GM12878 (cell line): ENCODE measurements at regions not wholly inside any gene's neighbourhood (a gene's known extent, or its start where the extent isn't known, plus 50 kb on each side); places are given as distances from the start of the nearest gene placed in this dataset.

Experiments used
- ATAC-seq: fragments of 200-7000 bp; cut with Tn5 transposase; 3 replicates; pipeline ENCODE4 v1.9.1; 2020; ENCODE audit warnings: mild to moderate bottlenecking, moderate library complexity
- BruUV-seq: library from RNA; stranded (reverse); fragments of 400-500 nt; replicated peaks from 2 replicates; lab custom pipeline; 2021; lab: Mats Ljungman, UMichigan
- CTCF ChIA-PET: fragments of 300-600 bp; sonication (Branson Sonifier 250); formaldehyde crosslinking; extraction: SDS; loops from one replicate; lab custom pipeline; 2021; ENCODE audit warnings: inconsistent platforms; lab: Yijun Ruan, JAX
- POLR2A ChIA-PET: fragments of 350-600 bp; formaldehyde crosslinking; extraction: SDS; loops from one replicate; lab custom pipeline; 2021; ENCODE audit warnings: inconsistent platforms; lab: Charles Lee
- RAD21 ChIA-PET: fragments of 300-600 bp; sonication (Branson Sonifier 250); formaldehyde crosslinking; loops from one replicate; lab custom pipeline; 2023; ENCODE audit warnings: antibody characterized with exemption; ENCODE audit not compliant: unreplicated experiment; lab: Charles Lee
- SMC1A ChIA-PET: fragments of 300-600 bp; sonication (Branson Sonifier 250); formaldehyde crosslinking; loops from one replicate; lab custom pipeline; 2023; ENCODE audit not compliant: unreplicated experiment, uncharacterized antibody; lab: Charles Lee
- DNase-seq: peaks from one replicate; pipeline ENCODE4 v3.0.0-alpha.2; 2011; ENCODE audit warnings: low read depth, low spot score
- FAIRE-seq: peaks from 3 replicates; lab custom pipeline; 2011; peaks lifted over from hg19 to GRCh38; lab: Jason Lieb, UNC
- H2AFZ ChIP-seq: 2 replicates; pipeline ENCODE4 v1.6.0; 2011; ENCODE audit warnings: low read depth, low read length, control low read depth; ENCODE audit not compliant: control insufficient read depth
- H3K27ac ChIP-seq: 2 replicates; pipeline ENCODE4 v1.5.1; 2011; ENCODE audit warnings: control low read depth; ENCODE audit not compliant: control insufficient read depth, insufficient read depth
- H3K27me3 ChIP-seq, 2 experiments: replicated peaks in 1 of 2; 2 replicates each; pipeline versions ENCODE4 v1.6.0 to v1.6.1; 2011; ENCODE audit warnings: low read length in 1 of 2; ENCODE audit not compliant: control insufficient read depth in 2 of 2, insufficient read depth in 2 of 2
- H3K36me3 ChIP-seq, 2 experiments: 2 replicates each; pipeline ENCODE4 v1.5.1; 2011; ENCODE audit warnings: low read length in 1 of 2; ENCODE audit not compliant: control insufficient read depth in 2 of 2, insufficient read depth in 2 of 2
- H3K4me1 ChIP-seq: 2 replicates; pipeline ENCODE4 v1.6.1; 2011; ENCODE audit warnings: mild to moderate bottlenecking, low read length, moderate library complexity, mixed read lengths; ENCODE audit not compliant: control insufficient read depth, insufficient read depth
- H3K4me2 ChIP-seq: 2 replicates; pipeline ENCODE4 v1.6.0; 2011; ENCODE audit warnings: control low read depth; ENCODE audit not compliant: control insufficient read depth, insufficient read depth
- H3K4me3 ChIP-seq: fragments of 200-600 bp; sonication (generic); 2 replicates; pipeline ENCODE4 v1.5.1; 2016
- H3K79me2 ChIP-seq: 2 replicates; pipeline ENCODE4 v1.6.0; 2011; ENCODE audit warnings: low read length; ENCODE audit not compliant: control insufficient read depth, insufficient read depth
- H3K9ac ChIP-seq: 2 replicates; pipeline ENCODE4 v1.8.0; 2011; ENCODE audit warnings: low read length, control low read depth, mixed read lengths; ENCODE audit not compliant: control insufficient read depth, insufficient read depth
- H3K9me3 ChIP-seq: replicated peaks from 3 replicates; pipeline ENCODE4 v1.5.1; 2011; ENCODE audit warnings: mild to moderate bottlenecking, low read length; ENCODE audit not compliant: control insufficient read depth, insufficient read depth
- H4K20me1 ChIP-seq: 2 replicates; pipeline ENCODE4 v1.6.0; 2011; ENCODE audit not compliant: control insufficient read depth, insufficient read depth
- EGR1 ChIP-seq, 2 experiments: IDR thresholded peaks; 1 replicate in 1 of 2; 2 replicates in 1 of 2; pipeline ENCODE4 v1.6.1; 2011 to 2012; ENCODE audit warnings: low read depth in 2 of 2, low read length in 2 of 2, borderline replicate concordance in 1 of 2, mild to moderate bottlenecking in 1 of 2, moderate library complexity in 1 of 2
- ETV6 ChIP-seq, 2 experiments: fragments of 450-650 bp in 1 of 2; IDR thresholded peaks in 1 of 2; conservative IDR thresholded peaks in 1 of 2; 2 replicates each; pipeline ENCODE4 v1.6.1; 2014; ENCODE audit warnings: antibody characterized with exemption in 1 of 2, borderline replicate concordance in 1 of 2, low read depth in 1 of 2, mild to moderate bottlenecking in 1 of 2, moderate library complexity in 1 of 2
- FOS ChIP-seq: IDR thresholded peaks from 3 replicates; pipeline ENCODE4 v1.6.1; 2011; ENCODE audit warnings: borderline replicate concordance; ENCODE audit not compliant: insufficient read length; ENCODE audit errors: extremely low read depth
- GATAD2B ChIP-seq: fragments of 450-650 bp; conservative IDR thresholded peaks from 2 replicates; pipeline ENCODE4 v1.6.1; 2017; ENCODE audit warnings: low read depth, mild to moderate bottlenecking, moderate library complexity
- HCFC1 ChIP-seq: fragments of 150-350 bp; IDR thresholded peaks from 2 replicates; pipeline ENCODE4 v1.6.1; 2014; ENCODE audit warnings: low read length
- HDAC6 ChIP-seq: fragments of 200-600 bp; sonication (generic); IDR thresholded peaks from one replicate; pipeline ENCODE4 v1.8.0; 2017; ENCODE audit warnings: antibody characterized with exemption; ENCODE audit not compliant: unreplicated experiment
- IKZF2 ChIP-seq, 2 experiments: fragments of 450-650 bp; IDR thresholded peaks; 2 replicates each; pipeline ENCODE4 v1.6.1; 2017; ENCODE audit warnings: mild to moderate bottlenecking in 2 of 2, moderate library complexity in 2 of 2
- KAT2A ChIP-seq: conservative IDR thresholded peaks from 2 replicates; pipeline ENCODE4 v1.6.1; 2011; ENCODE audit warnings: low read depth, low read length; ENCODE audit not compliant: control insufficient read depth
- MAX ChIP-seq: IDR thresholded peaks from 2 replicates; pipeline ENCODE4 v1.6.1; 2012; ENCODE audit warnings: low read depth, low read length, improper control_type of control experiment
- MXI1 ChIP-seq: fragments of 150-350 bp; IDR thresholded peaks from 2 replicates; pipeline ENCODE4 v1.6.1; 2011; ENCODE audit warnings: low read depth, mild to moderate bottlenecking, inconsistent platforms, low read length, improper control_type of control experiment
- NFXL1 ChIP-seq: fragments of 450-650 bp; IDR thresholded peaks from 2 replicates; pipeline ENCODE4 v1.6.1; 2017; ENCODE audit warnings: antibody characterized with exemption, mild to moderate bottlenecking, borderline replicate concordance
- POLR2A ChIP-seq: IDR thresholded peaks from 2 replicates; pipeline ENCODE4 v1.6.1; 2011; ENCODE audit warnings: low read depth, mild to moderate bottlenecking, low read length
- PRDM15 ChIP-seq: fragments of 450-650 bp; formaldehyde crosslinking; IDR thresholded peaks from 2 replicates; pipeline ENCODE4 v1.4.0; 2020; ENCODE audit warnings: mild to moderate bottlenecking, moderate library complexity
- YY1 ChIP-seq: IDR thresholded peaks from 2 replicates; pipeline ENCODE4 v1.6.1; 2011; ENCODE audit warnings: low read depth, mild to moderate bottlenecking, low read length
- ZSCAN29 ChIP-seq: fragments of 450-650 bp; IDR thresholded peaks from 2 replicates; pipeline ENCODE4 v1.6.1; 2017; ENCODE audit warnings: mild to moderate bottlenecking, moderate library complexity
- WGBS: methylation state at CpG from one replicate; pipeline ENCODE4 v1.1.6; 2016; ENCODE audit warnings: low lambda C conversion rate; ENCODE audit not compliant: insufficient replicate concordance, insufficient coverage; ENCODE audit errors: missing lambda C conversion rate; 5-methylcytosine and 5-hydroxymethylcytosine counted together
- in situ Hi-C: fragments of 300-500 bp; cut with MboI; formaldehyde crosslinking; loops from 9 replicates; pipeline ENCODE4 v1.14.3; 2018; ENCODE audit warnings: mixed read lengths
- intact Hi-C: fragments of 100-400 bp; cut with micrococcal nuclease; formaldehyde crosslinking; loops from one replicate; pipeline ENCODE4 v1.14.2; 2022; ENCODE audit not compliant: unreplicated experiment

GRCh38 chr4:161188578-161188977 lies 975.2 kb downstream of the FSTL5 start:
- Histone ChIP-seq H2AFZ (no peak overlapping the region), H4K20me1 (no peaks in the 10 kb centered on the region), H3K36me3 (no peaks in the 10 kb centered on the region), H3K4me3 (no peak overlapping the region), H3K9me3 (no peaks in the 10 kb centered on the region), H3K4me1 (no peaks in the 10 kb centered on the region), H3K27ac (no peak overlapping the region), H3K9ac (no peak overlapping the region), H3K27me3 (no peaks in the 10 kb centered on the region), H3K79me2 (no peaks in the 10 kb centered on the region), H3K4me2 (no peak overlapping the region)
- no peak for ATAC-seq
- SMC1A ChIA-PET: interaction anchor here (1.1 to 1.7 kb wide), 2 partner anchors 10 to 14 kb away, joined by 3 to 4 read pairs; no protein-coding TSS in a partner anchor
- in situ Hi-C loops: no loop called here
- DNase-seq: no peak
- intact Hi-C loops: no loop called here
- BruUV-seq: no TSS peak
- TF ChIP-seq NFXL1 (no peak), YY1 (no peak), GATAD2B (no peak), ZSCAN29 (no peak), EGR1 (IDR thresholded peaks at IDR 0.05; ENCODE audit: borderline replicate concordance in 1 of 2, low read depth in 2 of 2, low read length in 2 of 2) (no peak), HCFC1 (no peak), MXI1 (no peak)
- CTCF ChIA-PET: no interaction called here
- RAD21 ChIA-PET: no interaction called here
- POLR2A ChIA-PET: no interaction called here
- no peak for FAIRE-seq
- WGBS: 33% methylated on average over 6 of the region's 6 CpGs

- Histone ChIP-seq H3K36me3 (no peaks in the 10 kb centered on the region), H3K27me3 (no peaks in the 10 kb centered on the region), H2AFZ (no peak overlapping the region), H3K4me3 (no peak overlapping the region), H3K4me2 (no peak overlapping the region), H3K9me3 (no peaks in the 10 kb centered on the region), H4K20me1 (no peaks in the 10 kb centered on the region), H3K9ac (no peak overlapping the region), H3K4me1 (no peaks in the 10 kb centered on the region), H3K79me2 (no peaks in the 10 kb centered on the region), H3K27ac (no peak overlapping the region)
- RAD21 ChIA-PET: no interaction called here
- BruUV-seq: no TSS peak
- no peak for DNase-seq
- no peak for ATAC-seq
- intact Hi-C loops (no loop called here), in situ Hi-C loops (no loop called here)
- CTCF ChIA-PET: interaction anchor here (1.5 kb wide), 1 partner anchor 13 kb away, joined by 3 read pairs; no protein-coding TSS in a partner anchor
- SMC1A ChIA-PET: no interaction called here
- WGBS: 5% methylated on average over 1 of the region's 1 CpG
- POLR2A ChIA-PET: no interaction called here
- FAIRE-seq: no peak
- TF ChIP-seq KAT2A (no peak), PRDM15 (CRISPR knock-in tag) (no peak), FOS (no peak), IKZF2 (IDR thresholded peaks at IDR 0.05) (no peak), HDAC6 (no peak), POLR2A (no peak), ETV6 (conservative IDR thresholded peaks at IDR 0.05 in 1 of 2, IDR thresholded peaks at IDR 0.05 in 1 of 2; ENCODE audit: borderline replicate concordance in 1 of 2, low read depth in 1 of 2) (no peak), MAX (no peak), GATAD2B (no peak)
Observed at GRCh38 chr4:161187569-161187968, 976.2 kb downstream of the FSTL5 start.
